GM18520 (cell line): ENCODE measurements at regions not wholly inside any gene's neighbourhood (a gene's known extent, or its start where the extent isn't known, plus 50 kb on each side); places are given as distances from the start of the nearest gene placed in this dataset.

Source experiments
- ATAC-seq: cut with Tn5 transposase; IDR thresholded peaks from one replicate; pipeline ENCODE4 v1.9.1; 2021; ENCODE audit not compliant: unreplicated experiment

DNA sequence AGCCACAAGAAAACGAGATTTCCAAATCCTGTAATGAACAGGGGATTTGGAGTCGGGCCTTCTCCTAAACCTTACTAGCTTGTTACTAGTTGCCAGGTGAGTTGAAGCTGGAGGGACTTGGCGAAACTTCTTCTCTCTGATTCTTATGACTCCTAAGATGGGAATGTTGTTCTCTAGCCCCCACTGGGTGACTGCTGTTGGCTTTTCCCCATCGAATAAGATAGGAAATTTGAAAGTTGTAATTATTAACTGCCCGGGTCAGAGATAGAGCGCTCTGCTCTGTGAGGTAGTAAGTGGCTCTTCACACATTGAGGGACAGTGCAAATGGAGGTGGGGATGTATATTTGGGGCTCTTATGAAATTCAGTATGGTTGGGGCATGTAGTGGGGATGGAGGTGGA, 111.2 kb upstream of the MBNL2 start:
- no peak for ATAC-seq

GRCh38 chr13:97111756-97112155, 110.4 kb upstream of the MBNL2 start:
- ATAC-seq, result no peak

GRCh38 chr13:97112446-97113152, 109.5 kb upstream of the MBNL2 start:
- ATAC-seq, result no peak

GRCh38 chr13:97113231-97114001, 108.7 kb upstream of the MBNL2 start:
- ATAC-seq, result no peak

- ATAC-seq, result no peak
Observed at GRCh38 chr13:97114651-97115050, 107.5 kb upstream of the MBNL2 start.

- peak; percentile 57 for ATAC-seq
Observed at GRCh38 chr13:97116754-97117153, 105.4 kb upstream of the MBNL2 start.

- no peak for ATAC-seq
Observed at GRCh38 chr13:97117388-97117910, 104.7 kb upstream of the MBNL2 start.

- no peak for ATAC-seq
Observed at GRCh38 chr13:97119943-97120342, 102.2 kb upstream of the MBNL2 start.

GRCh38 chr13:97120346-97120745, 101.8 kb upstream of the MBNL2 start:
- ATAC-seq, result no peak

DNA sequence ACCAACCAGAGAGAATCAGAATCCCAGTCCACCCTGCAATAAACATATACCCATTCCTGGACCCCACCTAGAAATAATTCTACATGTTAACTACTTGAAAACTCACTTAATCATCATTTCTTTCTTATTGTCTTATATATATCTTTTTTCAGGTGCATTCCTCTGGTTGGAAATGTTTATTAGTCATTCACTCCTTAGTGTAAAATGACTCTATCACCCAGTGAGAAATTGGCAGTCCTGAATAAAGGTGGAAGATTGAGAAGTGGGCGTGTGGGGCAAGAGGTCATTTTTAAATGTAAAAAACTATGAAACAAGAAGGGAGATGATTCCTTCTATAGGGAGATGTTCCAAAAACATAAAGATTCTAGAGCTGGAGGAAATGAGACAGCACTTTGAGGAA, 101.2 kb upstream of the MBNL2 start:
- no peak for ATAC-seq

DNA sequence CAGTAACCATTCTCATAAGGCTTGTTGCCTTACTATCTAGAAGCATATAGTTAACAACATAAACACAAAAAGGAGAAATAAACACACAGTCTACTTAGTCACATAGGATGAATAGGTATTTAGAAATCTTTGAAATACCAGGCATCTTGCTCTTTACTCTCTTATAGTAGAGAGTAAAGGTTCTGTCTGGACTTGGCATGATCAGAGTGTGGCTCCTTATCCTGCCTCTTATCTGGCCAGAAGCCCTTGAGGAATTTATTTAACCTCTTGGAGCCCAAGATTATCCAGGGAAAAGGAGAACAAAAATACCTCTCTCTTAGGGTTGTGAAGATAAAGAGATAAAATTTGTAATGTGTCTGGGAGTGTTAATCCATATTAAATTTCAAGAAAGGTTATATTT, 100.2 kb upstream of the MBNL2 start:
- ATAC-seq, result no peak

DNA sequence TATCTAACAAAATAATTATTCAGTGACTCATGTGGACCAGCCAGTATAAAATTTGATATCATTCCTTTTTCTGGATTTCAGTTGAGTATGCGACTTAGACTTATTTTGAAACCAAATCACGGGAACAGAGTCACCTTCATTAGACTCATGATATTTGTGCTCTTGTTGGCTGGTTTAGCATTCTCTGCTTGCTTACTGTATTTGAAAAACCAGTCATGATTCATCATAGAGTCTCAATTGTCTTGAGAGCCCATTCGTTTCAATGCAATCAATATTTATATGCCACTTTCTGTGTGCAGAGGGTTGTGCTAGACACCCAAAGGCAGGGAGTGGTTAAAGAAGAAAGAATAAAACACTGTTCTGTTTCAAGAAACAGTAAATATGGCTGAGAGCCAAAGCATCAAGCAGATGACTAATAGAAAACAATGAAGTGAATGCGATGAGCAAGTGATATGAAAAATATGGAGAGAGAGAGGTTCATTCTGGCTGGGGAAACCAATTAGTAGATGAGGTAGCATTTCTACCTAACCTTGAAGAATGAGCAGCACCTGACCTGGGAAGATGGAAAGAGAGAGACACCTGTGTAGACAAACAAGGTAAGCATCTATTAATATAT, 99.6 kb upstream of the MBNL2 start:
- ATAC-seq, result no peak

DNA sequence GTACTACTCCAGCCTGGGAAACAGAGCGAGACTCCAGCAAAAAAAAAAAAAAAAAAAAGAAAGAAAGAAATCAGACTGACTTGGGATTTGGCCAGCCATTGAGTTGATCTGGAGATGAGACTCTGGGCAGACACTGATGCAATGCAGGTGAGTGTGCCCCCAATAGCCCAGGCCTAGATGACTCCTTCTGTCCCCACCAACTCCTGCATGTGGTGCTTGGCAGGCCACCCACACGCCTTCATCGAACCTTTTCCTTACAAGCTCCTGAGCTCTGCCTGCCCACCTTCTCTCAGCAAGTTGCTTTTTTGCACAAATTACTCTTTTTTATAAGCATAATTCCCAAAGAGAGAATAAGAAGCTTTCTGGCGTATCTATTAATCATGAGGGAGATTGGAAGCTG, 97.9 kb upstream of the MBNL2 start:
- ATAC-seq, result no peak

DNA sequence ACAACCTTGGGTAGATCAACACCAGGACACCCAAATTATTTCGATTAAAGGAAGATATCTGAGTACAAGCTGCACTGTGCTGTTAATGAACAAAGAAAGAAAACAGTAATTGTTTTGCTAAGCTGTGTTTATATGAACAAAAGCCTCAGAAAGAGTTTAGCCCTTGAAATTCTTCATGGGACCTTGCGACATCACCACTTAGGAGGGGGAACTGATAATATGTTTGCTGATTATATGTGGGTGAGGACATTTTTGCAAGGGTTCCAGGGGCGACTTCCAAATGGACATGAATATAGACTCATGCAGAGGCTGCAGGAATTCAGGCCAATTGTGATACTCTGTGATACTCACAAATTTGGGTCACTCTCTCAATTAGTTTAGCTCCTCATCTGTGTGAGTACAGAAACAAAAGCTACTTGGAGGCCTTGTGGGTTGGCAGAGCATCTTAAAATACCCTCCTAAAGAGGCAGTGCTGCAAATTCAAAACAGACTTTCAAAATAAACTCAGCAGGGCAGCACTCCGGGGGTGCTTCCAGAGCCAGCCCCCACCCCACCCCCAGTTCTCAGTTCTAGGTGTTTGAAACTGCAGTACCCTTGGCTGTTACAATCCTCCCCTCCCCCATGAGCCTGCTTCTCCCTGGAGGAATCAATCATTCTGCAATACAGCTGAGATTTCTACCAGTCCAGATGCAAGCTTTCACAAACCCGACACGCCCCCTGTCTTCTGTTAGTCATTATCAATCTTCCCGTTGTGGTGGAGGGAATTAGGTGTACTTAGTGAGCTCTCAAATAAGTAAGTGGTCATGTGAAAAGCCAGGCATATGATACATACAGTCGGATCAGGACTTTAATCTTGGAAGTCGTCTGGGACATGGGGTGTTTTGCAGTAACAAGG, 97.0 kb upstream of the MBNL2 start:
- ATAC-seq, result peak; percentile 27

DNA sequence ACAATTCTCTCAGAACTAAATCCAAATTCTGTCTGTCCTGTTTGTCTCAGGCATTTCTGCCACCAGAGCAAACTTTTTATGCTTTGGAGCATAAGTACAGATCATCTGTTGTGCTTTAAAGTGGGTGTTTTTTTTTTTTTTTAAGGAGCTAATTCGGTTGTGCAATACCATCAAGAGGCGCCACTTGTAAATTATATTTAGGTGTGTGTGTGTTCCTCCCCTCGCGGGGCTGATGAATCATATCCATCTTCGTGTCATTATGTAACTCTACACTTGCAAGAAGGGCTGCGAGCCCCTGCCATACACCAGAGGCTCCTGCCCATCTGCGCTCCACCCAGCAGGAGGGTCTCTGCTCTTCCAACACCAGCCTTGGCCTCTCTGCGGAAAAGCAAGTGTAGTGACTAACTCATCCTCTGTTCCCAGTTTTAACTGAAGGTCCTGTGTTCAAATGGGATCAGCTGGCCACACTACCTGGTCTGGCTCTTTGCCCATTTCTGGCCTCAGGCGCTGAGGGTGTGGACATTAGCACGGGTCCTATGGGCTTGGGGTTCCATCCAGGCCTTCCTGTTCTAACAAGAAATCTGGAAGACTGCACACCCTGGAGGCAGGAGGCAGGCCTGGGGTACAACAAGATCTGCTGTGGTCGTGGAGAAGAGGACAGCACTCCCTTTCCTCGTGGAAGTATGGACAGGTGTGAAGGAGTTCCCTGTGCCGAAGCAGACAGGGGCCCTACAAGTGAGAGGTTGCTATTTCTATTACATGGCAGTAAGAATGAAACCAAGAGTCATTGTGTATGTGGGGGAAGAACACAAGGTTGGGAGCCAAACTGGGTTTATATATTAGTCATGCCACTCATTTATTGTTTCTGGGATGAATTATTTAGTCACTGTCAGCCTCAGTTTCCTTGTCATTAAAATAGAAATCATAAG, 96.1 kb upstream of the MBNL2 start:
- ATAC-seq, result peak; percentile 87

GRCh38 chr13:97127842-97128241, 94.3 kb upstream of the MBNL2 start:
- no peak for ATAC-seq

DNA sequence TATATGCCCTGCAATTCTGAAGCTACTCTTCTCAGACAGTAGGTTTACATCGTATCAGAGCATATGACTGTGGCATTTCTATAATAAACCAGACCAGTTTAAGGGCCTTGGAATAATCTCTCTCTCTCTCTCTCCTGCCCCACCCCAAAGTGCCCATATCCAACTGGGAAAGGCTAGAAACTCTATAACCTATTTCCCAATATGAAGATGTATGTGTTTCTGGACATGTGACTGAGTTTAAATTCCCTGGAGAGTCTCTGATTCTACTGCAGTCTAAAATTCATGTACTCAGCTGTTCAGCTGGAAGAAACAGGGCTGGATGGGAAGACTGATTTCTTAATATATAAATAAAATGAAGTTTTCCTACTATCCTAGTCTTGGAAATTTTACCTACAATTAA, 91.9 kb upstream of the MBNL2 start:
- ATAC-seq, result no peak

DNA sequence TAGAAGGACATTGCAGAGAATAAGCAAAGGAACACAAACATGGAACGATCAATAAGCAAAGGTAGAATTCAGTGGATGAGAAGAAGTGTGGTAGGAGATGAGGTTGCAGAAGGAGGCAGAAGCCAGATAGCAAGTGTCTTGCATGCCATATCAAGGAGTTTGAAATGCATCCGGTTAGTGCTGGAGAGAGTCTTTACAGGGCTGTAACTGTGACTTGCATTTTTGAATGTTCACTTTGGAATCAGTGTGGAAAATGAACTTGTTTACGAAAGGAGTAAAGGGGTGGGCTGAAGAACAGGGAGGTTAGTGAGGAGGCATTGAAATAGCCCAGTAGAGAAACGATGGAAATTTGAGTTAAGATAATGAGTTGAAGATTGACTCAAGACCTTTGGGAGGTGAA, 90.7 kb upstream of the MBNL2 start:
- ATAC-seq, result no peak

GRCh38 chr13:97133554-97133953, 88.6 kb upstream of the MBNL2 start:
- ATAC-seq, result no peak

DNA sequence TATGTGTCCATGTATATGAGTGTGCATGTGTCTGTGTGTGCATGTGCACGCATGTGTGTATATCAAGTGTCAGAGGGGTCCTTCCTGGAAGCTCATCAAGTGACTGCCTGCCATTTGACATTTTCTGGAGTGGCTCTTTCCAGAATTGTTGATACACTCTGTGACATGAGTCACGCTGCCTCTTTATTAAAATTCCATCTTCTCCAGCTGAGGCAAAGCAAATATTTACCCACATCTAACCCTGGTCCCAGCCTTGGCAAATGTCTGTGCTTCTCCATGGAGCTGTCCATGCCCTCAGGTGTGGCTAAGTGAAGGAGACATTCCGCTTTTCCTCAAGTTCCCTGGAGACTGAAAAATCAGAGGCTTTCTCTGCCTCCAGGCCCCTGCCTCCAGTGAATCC, 88.2 kb upstream of the MBNL2 start:
- no peak for ATAC-seq
